Keratinocyte (primary cell): ENCODE measurements at regions not wholly inside any gene's neighbourhood (a gene's known extent, or its start where the extent isn't known, plus 50 kb on each side); places are given as distances from the start of the nearest gene placed in this dataset.

Experiments
- DNase-seq: peaks from one replicate; pipeline ENCODE4 v3.0.0-alpha.2; 2011; ENCODE audit warnings: low read depth, missing footprints, low spot score
- FAIRE-seq: peaks from 2 replicates; lab custom pipeline; 2011; peaks lifted over from hg19 to GRCh38; lab: Jason Lieb, UNC
- H2AFZ ChIP-seq: 2 replicates; pipeline ENCODE4 v1.6.0; 2012; ENCODE audit warnings: low read length, control low read depth, inconsistent platforms; ENCODE audit not compliant: control insufficient read depth
- H3K27ac ChIP-seq: 2 replicates; pipeline ENCODE4 v1.5.1; 2011; ENCODE audit warnings: low read length; ENCODE audit not compliant: control insufficient read depth, insufficient read depth
- H3K27me3 ChIP-seq: 3 replicates; pipeline ENCODE4 v1.6.0; 2011; ENCODE audit warnings: low read length; ENCODE audit not compliant: control insufficient read depth, insufficient read depth; ENCODE audit errors: extremely low read depth
- H3K36me3 ChIP-seq, 2 experiments: 2 replicates in 1 of 2; 3 replicates in 1 of 2; pipeline ENCODE4 v1.5.1; 2011; ENCODE audit warnings: low read length in 2 of 2, mild to moderate bottlenecking in 1 of 2; ENCODE audit not compliant: control insufficient read depth in 2 of 2, insufficient read depth in 2 of 2; ENCODE audit errors: extremely low read depth in 1 of 2
- H3K4me1 ChIP-seq: 3 replicates; pipeline ENCODE4 v1.5.1; 2011; ENCODE audit warnings: low read length; ENCODE audit not compliant: control insufficient read depth, insufficient read depth; ENCODE audit errors: extremely low read depth
- H3K4me2 ChIP-seq: 3 replicates; pipeline ENCODE4 v1.6.0; 2011; ENCODE audit warnings: low read depth, low read length; ENCODE audit not compliant: control insufficient read depth, insufficient read depth; ENCODE audit errors: extremely low read depth
- H3K4me3 ChIP-seq, 3 experiments: fragments of 200-600 bp in 1 of 3; sonication (generic) in 1 of 3; 2 replicates in 2 of 3; 3 replicates in 1 of 3; pipeline ENCODE4 v1.5.1; 2011 to 2016; ENCODE audit warnings: low read length in 3 of 3, mild to moderate bottlenecking in 3 of 3, control low read depth in 2 of 3, inconsistent platforms in 1 of 3, low read depth in 1 of 3, mixed read lengths in 1 of 3, mixed run types in 1 of 3, moderate library complexity in 1 of 3; ENCODE audit not compliant: control insufficient read depth in 2 of 3, insufficient read depth in 2 of 3; ENCODE audit errors: extremely low read depth in 1 of 3
- H3K79me2 ChIP-seq: 2 replicates; pipeline ENCODE4 v1.6.0; 2012; ENCODE audit warnings: low read length; ENCODE audit not compliant: control insufficient read depth, insufficient read depth
- H3K9ac ChIP-seq: 3 replicates; pipeline ENCODE4 v1.6.0; 2011; ENCODE audit warnings: low read length; ENCODE audit not compliant: control insufficient read depth, insufficient read depth; ENCODE audit errors: extremely low read depth
- H3K9me1 ChIP-seq: 3 replicates; pipeline ENCODE4 v1.6.0; 2011; ENCODE audit warnings: low read length; ENCODE audit not compliant: control insufficient read depth, insufficient read depth; ENCODE audit errors: extremely low read depth
- H3K9me3 ChIP-seq: 2 replicates; pipeline ENCODE4 v1.5.1; 2012; ENCODE audit warnings: low read depth, low read length; ENCODE audit not compliant: control insufficient read depth
- H4K20me1 ChIP-seq: 3 replicates; pipeline ENCODE4 v1.6.0; 2011; ENCODE audit warnings: low read length; ENCODE audit not compliant: control insufficient read depth, insufficient read depth; ENCODE audit errors: extremely low read depth
- EZH2 ChIP-seq: IDR thresholded peaks from one replicate; pipeline ENCODE4 v1.6.1; 2012; ENCODE audit warnings: inconsistent platforms, mild to moderate bottlenecking, low read length, moderate library complexity
- dilution Hi-C: fragments of 300-500 bp; cut with MboI; formaldehyde crosslinking; loops from one replicate; pipeline ENCODE4 v1.7.0; 2020; ENCODE audit warnings: low sequenced_read_pairs; ENCODE audit not compliant: extremely low pct_ligation_motif_present
- TF ChIP-seq, protein P1 (sequence below), 3 experiments: IDR thresholded peaks in 1 of 3; conservative IDR thresholded peaks in 1 of 3; optimal IDR thresholded peaks in 1 of 3; 2 replicates in 2 of 3; 3 replicates in 1 of 3; pipeline versions ENCODE3 to v1.5.1; 2011; ENCODE audit warnings: low read length in 3 of 3, mild to moderate bottlenecking in 3 of 3, moderate library complexity in 2 of 3, control low read depth in 1 of 3, inconsistent platforms in 1 of 3; ENCODE audit not compliant: insufficient read depth in 2 of 3; ENCODE audit errors: extremely low read depth in 1 of 3

GRCh38 chr2:16313235-16313975 is 352.2 kb downstream of the CYRIA start:
- no peak for FAIRE-seq
- no peak for DNase-seq
- H3K9me1 ChIP-seq = no peaks in the 10 kb centered on the region
- dilution Hi-C loops = no loop called here
- no peaks in the 10 kb centered on the region for H4K20me1 ChIP-seq
- H3K27ac ChIP-seq = no peak overlapping the region
- no peaks in the 10 kb centered on the region for H3K27me3 ChIP-seq
- H3K4me2 ChIP-seq = no peak overlapping the region
- no peak overlapping the region for H3K9ac ChIP-seq
- H3K36me3 ChIP-seq = no peaks in the 10 kb centered on the region
- H3K4me3 ChIP-seq = no peak overlapping the region
- H2AFZ ChIP-seq = no peak overlapping the region
- H3K4me1 ChIP-seq = no peaks in the 10 kb centered on the region
- TF ChIP-seq, protein P1, sequence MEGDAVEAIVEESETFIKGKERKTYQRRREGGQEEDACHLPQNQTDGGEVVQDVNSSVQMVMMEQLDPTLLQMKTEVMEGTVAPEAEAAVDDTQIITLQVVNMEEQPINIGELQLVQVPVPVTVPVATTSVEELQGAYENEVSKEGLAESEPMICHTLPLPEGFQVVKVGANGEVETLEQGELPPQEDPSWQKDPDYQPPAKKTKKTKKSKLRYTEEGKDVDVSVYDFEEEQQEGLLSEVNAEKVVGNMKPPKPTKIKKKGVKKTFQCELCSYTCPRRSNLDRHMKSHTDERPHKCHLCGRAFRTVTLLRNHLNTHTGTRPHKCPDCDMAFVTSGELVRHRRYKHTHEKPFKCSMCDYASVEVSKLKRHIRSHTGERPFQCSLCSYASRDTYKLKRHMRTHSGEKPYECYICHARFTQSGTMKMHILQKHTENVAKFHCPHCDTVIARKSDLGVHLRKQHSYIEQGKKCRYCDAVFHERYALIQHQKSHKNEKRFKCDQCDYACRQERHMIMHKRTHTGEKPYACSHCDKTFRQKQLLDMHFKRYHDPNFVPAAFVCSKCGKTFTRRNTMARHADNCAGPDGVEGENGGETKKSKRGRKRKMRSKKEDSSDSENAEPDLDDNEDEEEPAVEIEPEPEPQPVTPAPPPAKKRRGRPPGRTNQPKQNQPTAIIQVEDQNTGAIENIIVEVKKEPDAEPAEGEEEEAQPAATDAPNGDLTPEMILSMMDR (optimal IDR thresholded peaks at IDR 0.05 in 1 of 3, IDR thresholded peaks at IDR 0.05 in 1 of 3, conservative IDR thresholded peaks at IDR 0.05 in 1 of 3; ENCODE audit: extremely low read depth in 1 of 3, insufficient read depth in 2 of 3, low read length in 3 of 3) = no peak
- no peak for TF ChIP-seq EZH2
- no peaks in the 10 kb centered on the region for H3K79me2 ChIP-seq
- H3K9me3 ChIP-seq = no peaks in the 10 kb centered on the region

- H3K4me3 ChIP-seq = no peak overlapping the region
- H3K27ac ChIP-seq = no peak overlapping the region
- H3K9ac ChIP-seq = no peak overlapping the region
- no peak overlapping the region for H2AFZ ChIP-seq
- no peak for DNase-seq
- no peaks in the 10 kb centered on the region for H3K9me3 ChIP-seq
- H3K4me2 ChIP-seq = no peak overlapping the region
- H3K36me3 ChIP-seq = no peaks in the 10 kb centered on the region
- no peak for FAIRE-seq
- no peaks in the 10 kb centered on the region for H3K27me3 ChIP-seq
- TF ChIP-seq, protein P1 (optimal IDR thresholded peaks at IDR 0.05 in 1 of 3, IDR thresholded peaks at IDR 0.05 in 1 of 3, conservative IDR thresholded peaks at IDR 0.05 in 1 of 3; ENCODE audit: extremely low read depth in 1 of 3, insufficient read depth in 2 of 3, low read length in 3 of 3) = no peak
- no peak for TF ChIP-seq EZH2
- H3K79me2 ChIP-seq = no peaks in the 10 kb centered on the region
- H3K4me1 ChIP-seq = no peaks in the 10 kb centered on the region
- H3K9me1 ChIP-seq = no peaks in the 10 kb centered on the region
- H4K20me1 ChIP-seq = no peaks in the 10 kb centered on the region
- dilution Hi-C loops = no loop called here
Observed at GRCh38 chr2:16312771-16313170, 352.9 kb downstream of the CYRIA start.
